Tibial nerve (tissue), 3 donors: ENCODE measurements at regions not wholly inside any gene's neighbourhood (a gene's known extent, or its start where the extent isn't known, plus 50 kb on each side); places are given as distances from the start of the nearest gene placed in this dataset.

Experiments
- POLR2A ChIP-seq, 2 donors: fragments of 450-650 bp; IDR thresholded peaks; one replicate each; pipeline ENCODE4 v1.6.1; 2017; ENCODE audit warnings: antibody characterized with exemption in 2 of 2, mild to moderate bottlenecking in 2 of 2, moderate library complexity in 2 of 2
- TF ChIP-seq, protein P1 (sequence below), 5 experiments: fragments of 200-600 bp in 3 of 5; fragments of 450-650 bp in 2 of 5; sonication (generic) in 3 of 5; IDR thresholded peaks; one replicate each; pipeline ENCODE4 v1.5.1; 2016 to 2019; ENCODE audit warnings: antibody characterized with exemption in 5 of 5, mild to moderate bottlenecking in 3 of 5, moderate library complexity in 2 of 5

DNA sequence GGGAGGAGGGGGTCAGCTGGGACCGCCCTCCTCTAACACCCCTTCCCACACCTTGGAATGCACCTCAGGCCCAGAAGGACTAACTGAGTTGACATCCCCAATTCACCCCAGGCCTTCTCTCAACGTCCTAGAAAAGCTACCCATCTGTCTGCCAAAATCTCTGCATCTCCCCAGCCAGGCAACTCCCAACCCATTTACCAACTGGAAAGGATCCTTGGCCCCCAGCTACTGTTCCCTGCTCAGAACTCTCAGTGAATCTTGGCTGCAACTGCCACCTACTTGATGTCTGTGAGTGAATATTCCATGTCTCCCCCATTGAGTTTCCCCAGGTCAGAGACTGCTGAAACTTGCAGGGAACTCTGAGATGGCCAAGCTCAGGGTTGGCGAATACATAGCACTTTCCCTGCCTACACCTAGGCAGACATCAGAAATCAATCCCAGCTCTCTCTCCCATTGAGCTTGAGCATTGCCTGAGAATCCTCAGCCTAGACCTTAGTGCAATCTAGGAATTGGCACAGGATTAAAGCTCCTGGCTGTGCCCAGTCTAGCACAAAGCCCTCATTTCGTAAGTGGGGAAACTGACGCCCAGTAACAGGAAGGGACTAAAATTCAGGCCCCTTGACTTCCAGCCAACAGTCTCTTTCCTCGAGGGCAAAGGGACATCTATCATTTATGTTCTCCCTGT lies 71.9 kb upstream of the NCOR2 start:
- no peak for TF ChIP-seq POLR2A (IDR thresholded peaks at IDR 0.05)
- TF ChIP-seq, protein P1, sequence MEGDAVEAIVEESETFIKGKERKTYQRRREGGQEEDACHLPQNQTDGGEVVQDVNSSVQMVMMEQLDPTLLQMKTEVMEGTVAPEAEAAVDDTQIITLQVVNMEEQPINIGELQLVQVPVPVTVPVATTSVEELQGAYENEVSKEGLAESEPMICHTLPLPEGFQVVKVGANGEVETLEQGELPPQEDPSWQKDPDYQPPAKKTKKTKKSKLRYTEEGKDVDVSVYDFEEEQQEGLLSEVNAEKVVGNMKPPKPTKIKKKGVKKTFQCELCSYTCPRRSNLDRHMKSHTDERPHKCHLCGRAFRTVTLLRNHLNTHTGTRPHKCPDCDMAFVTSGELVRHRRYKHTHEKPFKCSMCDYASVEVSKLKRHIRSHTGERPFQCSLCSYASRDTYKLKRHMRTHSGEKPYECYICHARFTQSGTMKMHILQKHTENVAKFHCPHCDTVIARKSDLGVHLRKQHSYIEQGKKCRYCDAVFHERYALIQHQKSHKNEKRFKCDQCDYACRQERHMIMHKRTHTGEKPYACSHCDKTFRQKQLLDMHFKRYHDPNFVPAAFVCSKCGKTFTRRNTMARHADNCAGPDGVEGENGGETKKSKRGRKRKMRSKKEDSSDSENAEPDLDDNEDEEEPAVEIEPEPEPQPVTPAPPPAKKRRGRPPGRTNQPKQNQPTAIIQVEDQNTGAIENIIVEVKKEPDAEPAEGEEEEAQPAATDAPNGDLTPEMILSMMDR (IDR thresholded peaks at IDR 0.05): no peak
